ENCODE measurements at regions not wholly inside any gene's neighbourhood (a gene's known extent, or its start where the extent isn't known, plus 50 kb on each side); places are given as distances from the start of the nearest gene placed in this dataset.

DNA sequence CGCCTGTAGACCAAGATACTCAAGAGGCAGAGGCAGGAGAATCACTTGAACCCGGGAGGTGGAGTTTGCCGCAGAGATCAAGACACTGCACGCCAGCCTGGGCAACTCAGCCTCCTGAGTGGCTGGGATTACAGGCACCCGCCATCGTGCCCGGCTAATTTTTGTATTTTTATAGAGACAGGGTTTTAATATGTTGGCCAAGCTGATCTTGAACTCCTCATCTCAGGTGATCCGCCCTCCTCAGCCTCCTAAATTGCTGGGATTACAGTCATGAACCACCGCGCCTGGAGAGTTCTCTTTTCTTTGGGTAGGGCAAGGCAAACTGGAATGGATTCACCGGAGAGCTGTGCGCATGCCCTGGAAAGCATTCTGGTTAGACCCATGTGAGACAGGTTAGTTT, 179.3 kb upstream of the ALG10B start:
- no peak overlapping the region for H3K4me3 ChIP-seq (ENCODE audit: low read depth, low read length)
- no peak for TF ChIP-seq CTCF (IDR thresholded peaks at IDR 0.05; ENCODE audit: insufficient read depth, low read length, severe bottlenecking)
- no peak for FAIRE-seq
- no peaks in the 10 kb centered on the region for H3K36me3 ChIP-seq (ENCODE audit: control insufficient read depth, insufficient read depth, low read length)
- no peaks in the 10 kb centered on the region for H3K27me3 ChIP-seq (ENCODE audit: control insufficient read depth, insufficient read depth, low read length)
- no peak for DNase-seq (ENCODE audit: low read depth)

DNA sequence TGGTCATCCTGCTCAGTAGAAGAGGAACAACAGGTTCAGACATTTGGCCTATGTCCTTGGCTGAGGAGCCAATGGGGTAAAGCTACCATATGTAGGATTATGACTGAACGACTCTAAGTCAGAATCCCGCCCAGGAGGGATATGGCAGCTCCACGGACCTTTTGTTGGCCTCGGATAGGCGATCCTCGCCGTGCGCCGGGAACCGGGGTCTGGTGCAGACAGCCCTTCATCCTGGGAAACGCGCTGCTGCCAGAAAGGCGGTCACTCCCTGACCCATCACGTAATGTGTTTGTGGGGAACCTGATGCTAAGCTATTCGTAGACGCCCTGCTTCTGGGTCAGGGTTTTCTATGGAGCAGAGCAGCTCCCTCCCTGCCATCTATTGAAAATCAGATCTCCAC, 178.9 kb upstream of the ALG10B start:
- no peak for FAIRE-seq
- H3K4me3 ChIP-seq (ENCODE audit: low read depth, low read length), result no peak overlapping the region
- DNase-seq (ENCODE audit: low read depth), result no peak
- no peak for TF ChIP-seq CTCF (IDR thresholded peaks at IDR 0.05; ENCODE audit: insufficient read depth, low read length, severe bottlenecking)
- no peaks in the 10 kb centered on the region for H3K27me3 ChIP-seq (ENCODE audit: control insufficient read depth, insufficient read depth, low read length)
- H3K36me3 ChIP-seq (ENCODE audit: control insufficient read depth, insufficient read depth, low read length), result no peaks in the 10 kb centered on the region

DNA sequence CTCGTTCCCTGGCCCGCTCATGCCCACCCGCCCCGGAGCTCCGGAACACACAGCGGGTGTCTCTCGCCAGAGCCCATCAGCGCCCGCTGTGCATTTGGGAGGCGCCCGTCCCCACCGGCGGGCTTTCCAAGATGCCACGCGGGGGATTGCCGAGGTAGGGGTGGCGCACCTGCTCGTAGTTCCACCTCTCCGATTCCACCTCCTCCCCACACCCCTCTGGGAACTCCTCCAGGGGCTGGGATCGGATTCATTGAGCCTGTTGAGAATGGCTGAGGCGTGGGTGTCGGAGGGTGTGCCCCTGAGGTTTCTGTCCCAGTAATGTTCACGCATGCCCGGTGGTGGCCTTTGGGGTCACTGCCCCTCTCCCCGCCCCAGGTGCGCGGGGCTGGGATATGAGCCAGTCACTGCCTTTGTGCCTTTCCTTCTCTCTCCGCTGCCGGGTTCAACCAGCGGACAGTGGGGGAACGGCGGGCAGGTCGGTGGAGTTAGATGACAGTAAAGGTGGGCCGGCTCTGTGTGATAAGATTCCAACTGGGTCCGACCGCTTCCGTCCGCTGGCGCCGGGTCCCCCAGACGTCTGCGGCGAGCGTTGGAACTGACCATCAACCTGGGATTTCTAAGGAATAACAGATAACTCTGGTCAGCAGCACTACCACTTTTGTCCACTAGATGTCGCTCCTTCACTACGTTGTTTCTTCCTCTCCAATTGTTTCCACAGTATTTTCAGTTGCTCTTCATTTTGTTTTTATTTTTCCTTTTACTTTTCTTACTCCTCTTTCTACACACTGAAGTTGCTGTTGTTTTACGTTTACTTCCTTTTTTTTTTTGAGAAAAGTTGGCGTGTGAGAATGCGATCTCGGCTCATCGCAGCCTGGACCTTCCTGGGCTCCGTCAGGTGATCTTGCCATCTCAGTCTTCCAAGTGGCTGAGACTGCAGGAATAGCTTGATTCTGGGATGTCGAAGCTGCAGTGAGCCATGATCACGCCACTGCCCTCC, 178.1 kb upstream of the ALG10B start:
- peak; percentile 92 for TF ChIP-seq CTCF (IDR thresholded peaks at IDR 0.05; ENCODE audit: insufficient read depth, low read length, severe bottlenecking)
- Histone ChIP-seq H3K27me3 (ENCODE audit: control insufficient read depth, insufficient read depth, low read length) (no peaks in the 10 kb centered on the region), H3K36me3 (ENCODE audit: control insufficient read depth, insufficient read depth, low read length) (no peaks in the 10 kb centered on the region), H3K4me3 (ENCODE audit: low read depth, low read length) (peak overlapping the region; percentile 47)
- DNase-seq (ENCODE audit: low read depth) (peak; percentile 52), FAIRE-seq (peak; percentile 86)

GRCh38 chr12:38139456-38139855, 177.1 kb upstream of the ALG10B start:
- Histone ChIP-seq H3K27me3 (ENCODE audit: control insufficient read depth, insufficient read depth, low read length) (no peaks in the 10 kb centered on the region), H3K36me3 (ENCODE audit: control insufficient read depth, insufficient read depth, low read length) (no peaks in the 10 kb centered on the region), H3K4me3 (ENCODE audit: low read depth, low read length) (no peak overlapping the region)
- DNase-seq (ENCODE audit: low read depth), result no peak
- TF ChIP-seq CTCF (IDR thresholded peaks at IDR 0.05; ENCODE audit: insufficient read depth, low read length, severe bottlenecking), result no peak
- no peak for FAIRE-seq

GRCh38 chr12:38141239-38141638, 175.3 kb upstream of the ALG10B start:
- FAIRE-seq (no peak), DNase-seq (ENCODE audit: low read depth) (no peak)
- TF ChIP-seq CTCF (IDR thresholded peaks at IDR 0.05; ENCODE audit: insufficient read depth, low read length, severe bottlenecking), result no peak
- Histone ChIP-seq H3K36me3 (ENCODE audit: control insufficient read depth, insufficient read depth, low read length) (no peaks in the 10 kb centered on the region), H3K4me3 (ENCODE audit: low read depth, low read length) (no peak overlapping the region), H3K27me3 (ENCODE audit: control insufficient read depth, insufficient read depth, low read length) (no peaks in the 10 kb centered on the region)

Measured in bronchial epithelial cell (primary cell).